SK-N-SH treated with all-trans-retinoic acid at 6 μM for 48 hours (cell line): ENCODE measurements at regions not wholly inside any gene's neighbourhood (a gene's known extent, or its start where the extent isn't known, plus 50 kb on each side); places are given as distances from the start of the nearest gene placed in this dataset.
"Not testable (repeated sequence)": the region's sequence is repeated elsewhere in the genome, so short reads cannot be mapped to it uniquely, and the experiment has no call there.

Experiments used
- ATAC-seq: fragments of 200-7000 bp; cut with Tn5 transposase; 3 replicates; pipeline ENCODE4 v1.9.1; 2020; ENCODE audit warnings: mild to moderate bottlenecking, moderate library complexity
- ARNTL ChIP-seq: fragments of 450-650 bp; formaldehyde crosslinking; IDR thresholded peaks from 2 replicates; pipeline ENCODE4 v1.5.0; 2020; ENCODE audit warnings: low read depth, mild to moderate bottlenecking, moderate library complexity, borderline replicate concordance
- CREB5 ChIP-seq: fragments of 250-450 bp; sonication (Bioruptor Pico); IDR thresholded peaks from 2 replicates; pipeline ENCODE4 v1.5.1; 2020; ENCODE audit warnings: low read depth, mild to moderate bottlenecking, moderate library complexity
- CSDC2 ChIP-seq: fragments of 250-450 bp; sonication (Bioruptor Pico); IDR thresholded peaks from 2 replicates; pipeline ENCODE4 v1.5.0; 2020; ENCODE audit warnings: mild to moderate bottlenecking, moderate library complexity
- CSRNP3 ChIP-seq: fragments of 250-450 bp; sonication (Bioruptor Pico); IDR thresholded peaks from 2 replicates; pipeline ENCODE4 v1.5.1; 2021; ENCODE audit warnings: mild to moderate bottlenecking, moderate library complexity
- ESRRG ChIP-seq: fragments of 250-450 bp; sonication (Bioruptor Pico); IDR thresholded peaks from 2 replicates; pipeline ENCODE4 v1.6.1; 2021; ENCODE audit warnings: mild to moderate bottlenecking
- GLIS3 ChIP-seq: fragments of 250-450 bp; sonication (Bioruptor Pico); IDR thresholded peaks from 2 replicates; pipeline ENCODE4 v1.5.0; 2020; ENCODE audit warnings: mild to moderate bottlenecking, moderate library complexity
- ISL1 ChIP-seq: fragments of 250-450 bp; sonication (Bioruptor Pico); IDR thresholded peaks from 2 replicates; pipeline ENCODE4 v2.1.2; 2022; ENCODE audit warnings: mild to moderate bottlenecking, moderate library complexity
- OSR1 ChIP-seq: fragments of 250-450 bp; sonication (Bioruptor Pico); IDR thresholded peaks from 2 replicates; pipeline ENCODE4 v1.8.0; 2022; ENCODE audit warnings: moderate library complexity, mild to moderate bottlenecking, inconsistent platforms
- PATZ1 ChIP-seq: fragments of 250-450 bp; sonication (Bioruptor Pico); IDR thresholded peaks from 2 replicates; pipeline ENCODE4 v1.8.0; 2020; ENCODE audit warnings: mild to moderate bottlenecking, moderate library complexity, borderline replicate concordance
- PPARA ChIP-seq: fragments of 250-450 bp; sonication (Bioruptor Pico); IDR thresholded peaks from 2 replicates; pipeline ENCODE4 v1.5.0; 2020; ENCODE audit warnings: mild to moderate bottlenecking, borderline replicate concordance
- SNAI2 ChIP-seq: fragments of 250-450 bp; sonication (Bioruptor Pico); IDR thresholded peaks from 2 replicates; pipeline ENCODE4 v1.5.0; 2020; ENCODE audit warnings: mild to moderate bottlenecking, moderate library complexity
- TCF4 ChIP-seq: fragments of 250-450 bp; sonication (Bioruptor Pico); IDR thresholded peaks from 2 replicates; pipeline ENCODE4 v1.8.0; 2021; ENCODE audit warnings: mild to moderate bottlenecking, moderate library complexity, borderline replicate concordance
- TOX ChIP-seq: fragments of 250-450 bp; sonication (Bioruptor Pico); IDR thresholded peaks from 2 replicates; pipeline ENCODE4 v1.8.0; 2021; ENCODE audit warnings: mild to moderate bottlenecking, moderate library complexity, borderline replicate concordance
- ZC3H10 ChIP-seq: fragments of 250-450 bp; sonication (Bioruptor Pico); IDR thresholded peaks from 2 replicates; pipeline ENCODE4 v1.5.1; 2021; ENCODE audit warnings: mild to moderate bottlenecking, moderate library complexity
- ZFP30 ChIP-seq: fragments of 450-650 bp; formaldehyde crosslinking; IDR thresholded peaks from 2 replicates; pipeline ENCODE4 v1.5.0; 2022; ENCODE audit warnings: mild to moderate bottlenecking, moderate library complexity
- ZNF565 ChIP-seq: fragments of 450-650 bp; formaldehyde crosslinking; conservative IDR thresholded peaks from 2 replicates; pipeline ENCODE4 v1.5.0; 2020; ENCODE audit warnings: low read depth, mild to moderate bottlenecking, moderate library complexity
- ZNF8 ChIP-seq: fragments of 450-650 bp; formaldehyde crosslinking; IDR thresholded peaks from 2 replicates; pipeline ENCODE4 v1.5.0; 2020; ENCODE audit warnings: mild to moderate bottlenecking, moderate library complexity
- TF ChIP-seq, protein P1 (sequence below): fragments of 250-450 bp; sonication (Bioruptor Pico); IDR thresholded peaks from 2 replicates; pipeline ENCODE4 v1.5.0; 2020; ENCODE audit warnings: mild to moderate bottlenecking, moderate library complexity
- TF ChIP-seq, protein P2 (sequence below): fragments of 250-450 bp; sonication (Bioruptor Pico); IDR thresholded peaks from 2 replicates; pipeline ENCODE4 v1.8.0; 2021; ENCODE audit warnings: low read depth, mild to moderate bottlenecking, moderate library complexity, borderline replicate concordance

GRCh38 chr6:2324166-2324953 lies 79.0 kb upstream of the GMDS start:
- ATAC-seq, result no peak

GRCh38 chr6:2317498-2317897 lies 72.1 kb upstream of the GMDS start:
- ATAC-seq, result not testable (repeated sequence)

More at GRCh38 chr6:2324166-2324953, 79.0 kb upstream of the GMDS start:
- no peak for TF ChIP-seq TOX (CRISPR knock-in tag)
- TF ChIP-seq TCF4, result no peak
- TF ChIP-seq OSR1 (CRISPR knock-in tag), result no peak
- TF ChIP-seq ZC3H10 (CRISPR knock-in tag), result no peak
- no peak for TF ChIP-seq PATZ1

GRCh38 chr6:2314641-2315040 lies 69.2 kb upstream of the GMDS start:
- ATAC-seq, result no peak

GRCh38 chr6:2310042-2310441 lies 64.6 kb upstream of the GMDS start:
- ATAC-seq, result no peak

More at GRCh38 chr6:2314641-2315040, 69.2 kb upstream of the GMDS start:
- TF ChIP-seq TOX (CRISPR knock-in tag) (no peak), CREB5 (CRISPR knock-in tag) (no peak)
- TF ChIP-seq, all 23 proteins: peak for 0

More at GRCh38 chr6:2310042-2310441, 64.6 kb upstream of the GMDS start:
- no peak for TF ChIP-seq OSR1 (CRISPR knock-in tag)
- TF ChIP-seq TOX (CRISPR knock-in tag), result no peak
- TF ChIP-seq ZFP30 (CRISPR knock-in tag), result no peak
- TF ChIP-seq TCF4, result no peak
- TF ChIP-seq CSDC2 (CRISPR knock-in tag), result no peak
- TF ChIP-seq GLIS3, result no peak
- no peak for TF ChIP-seq CSRNP3 (CRISPR knock-in tag)
- no peak for TF ChIP-seq ZNF8 (CRISPR knock-in tag)
- TF ChIP-seq ISL1, result no peak
- TF ChIP-seq ESRRG (CRISPR knock-in tag), result no peak
- TF ChIP-seq, protein P1, sequence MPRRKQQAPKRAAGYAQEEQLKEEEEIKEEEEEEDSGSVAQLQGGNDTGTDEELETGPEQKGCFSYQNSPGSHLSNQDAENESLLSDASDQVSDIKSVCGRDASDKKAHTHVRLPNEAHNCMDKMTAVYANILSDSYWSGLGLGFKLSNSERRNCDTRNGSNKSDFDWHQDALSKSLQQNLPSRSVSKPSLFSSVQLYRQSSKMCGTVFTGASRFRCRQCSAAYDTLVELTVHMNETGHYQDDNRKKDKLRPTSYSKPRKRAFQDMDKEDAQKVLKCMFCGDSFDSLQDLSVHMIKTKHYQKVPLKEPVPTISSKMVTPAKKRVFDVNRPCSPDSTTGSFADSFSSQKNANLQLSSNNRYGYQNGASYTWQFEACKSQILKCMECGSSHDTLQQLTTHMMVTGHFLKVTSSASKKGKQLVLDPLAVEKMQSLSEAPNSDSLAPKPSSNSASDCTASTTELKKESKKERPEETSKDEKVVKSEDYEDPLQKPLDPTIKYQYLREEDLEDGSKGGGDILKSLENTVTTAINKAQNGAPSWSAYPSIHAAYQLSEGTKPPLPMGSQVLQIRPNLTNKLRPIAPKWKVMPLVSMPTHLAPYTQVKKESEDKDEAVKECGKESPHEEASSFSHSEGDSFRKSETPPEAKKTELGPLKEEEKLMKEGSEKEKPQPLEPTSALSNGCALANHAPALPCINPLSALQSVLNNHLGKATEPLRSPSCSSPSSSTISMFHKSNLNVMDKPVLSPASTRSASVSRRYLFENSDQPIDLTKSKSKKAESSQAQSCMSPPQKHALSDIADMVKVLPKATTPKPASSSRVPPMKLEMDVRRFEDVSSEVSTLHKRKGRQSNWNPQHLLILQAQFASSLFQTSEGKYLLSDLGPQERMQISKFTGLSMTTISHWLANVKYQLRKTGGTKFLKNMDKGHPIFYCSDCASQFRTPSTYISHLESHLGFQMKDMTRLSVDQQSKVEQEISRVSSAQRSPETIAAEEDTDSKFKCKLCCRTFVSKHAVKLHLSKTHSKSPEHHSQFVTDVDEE (CRISPR knock-in tag), result no peak
- no peak for TF ChIP-seq ZC3H10 (CRISPR knock-in tag)
- TF ChIP-seq PATZ1, result no peak
- no peak for TF ChIP-seq SNAI2 (CRISPR knock-in tag)
- TF ChIP-seq CREB5 (CRISPR knock-in tag), result no peak
- no peak for TF ChIP-seq ARNTL
- TF ChIP-seq PPARA (CRISPR knock-in tag), result no peak
- TF ChIP-seq, protein P2, sequence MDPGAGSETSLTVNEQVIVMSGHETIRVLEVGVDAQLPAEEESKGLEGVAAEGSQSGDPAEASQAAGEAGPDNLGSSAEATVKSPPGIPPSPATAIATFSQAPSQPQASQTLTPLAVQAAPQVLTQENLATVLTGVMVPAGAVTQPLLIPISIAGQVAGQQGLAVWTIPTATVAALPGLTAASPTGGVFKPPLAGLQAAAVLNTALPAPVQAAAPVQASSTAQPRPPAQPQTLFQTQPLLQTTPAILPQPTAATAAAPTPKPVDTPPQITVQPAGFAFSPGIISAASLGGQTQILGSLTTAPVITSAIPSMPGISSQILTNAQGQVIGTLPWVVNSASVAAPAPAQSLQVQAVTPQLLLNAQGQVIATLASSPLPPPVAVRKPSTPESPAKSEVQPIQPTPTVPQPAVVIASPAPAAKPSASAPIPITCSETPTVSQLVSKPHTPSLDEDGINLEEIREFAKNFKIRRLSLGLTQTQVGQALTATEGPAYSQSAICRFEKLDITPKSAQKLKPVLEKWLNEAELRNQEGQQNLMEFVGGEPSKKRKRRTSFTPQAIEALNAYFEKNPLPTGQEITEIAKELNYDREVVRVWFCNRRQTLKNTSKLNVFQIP (CRISPR knock-in tag), result no peak
- TF ChIP-seq ZNF565, result no peak
